H4 (cell line): ENCODE measurements at regions not wholly inside any gene's neighbourhood (a gene's known extent, or its start where the extent isn't known, plus 50 kb on each side); places are given as distances from the start of the nearest gene placed in this dataset.
"Not testable (repeated sequence)": the region's sequence is repeated elsewhere in the genome, so short reads cannot be mapped to it uniquely, and the experiment has no call there.

ENCODE experiments used
- DNase-seq: peaks from one replicate; pipeline ENCODE4 v3.0.0-alpha.2; 2015; ENCODE audit warnings: low spot score

DNA sequence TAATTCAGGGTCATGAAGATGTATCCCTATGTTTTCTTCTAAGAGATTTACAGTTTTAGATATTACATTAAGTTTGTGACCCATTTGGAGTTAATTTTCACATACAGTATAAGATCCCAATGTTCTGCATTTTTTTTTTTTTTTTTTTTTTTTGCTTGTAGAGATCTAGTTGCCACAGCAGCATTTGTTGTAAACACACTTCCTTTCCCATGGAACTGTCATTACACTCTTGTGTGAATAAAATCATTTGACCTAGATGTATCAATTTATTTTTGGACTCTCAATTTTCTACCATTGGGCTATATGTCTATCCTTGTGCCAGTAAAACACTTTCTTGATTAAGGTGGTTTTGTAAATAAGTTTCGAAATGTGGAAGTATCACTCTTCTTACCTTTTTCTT lies 1107.2 kb downstream of the TECRL start:
- DNase-seq, result no peak

DNA sequence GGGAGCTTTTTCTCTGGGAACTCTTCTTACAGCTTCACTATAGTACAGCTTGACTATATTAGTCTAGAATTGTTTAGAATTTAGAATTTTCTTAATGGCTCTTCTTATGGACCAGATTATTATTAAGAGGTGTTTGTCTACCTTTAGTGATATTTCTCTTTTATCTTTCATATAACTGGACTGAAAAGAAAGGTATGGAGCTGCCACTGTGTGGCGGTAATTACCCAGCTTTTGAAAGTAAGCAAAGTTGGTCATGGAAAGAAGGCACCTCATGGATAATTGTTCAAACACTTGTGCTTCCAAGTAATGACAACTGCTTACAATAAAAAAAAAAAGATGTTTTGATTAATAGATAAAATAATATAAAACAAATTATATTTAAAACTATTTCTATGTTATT lies 1112.5 kb downstream of the TECRL start:
- DNase-seq, result no peak

DNA sequence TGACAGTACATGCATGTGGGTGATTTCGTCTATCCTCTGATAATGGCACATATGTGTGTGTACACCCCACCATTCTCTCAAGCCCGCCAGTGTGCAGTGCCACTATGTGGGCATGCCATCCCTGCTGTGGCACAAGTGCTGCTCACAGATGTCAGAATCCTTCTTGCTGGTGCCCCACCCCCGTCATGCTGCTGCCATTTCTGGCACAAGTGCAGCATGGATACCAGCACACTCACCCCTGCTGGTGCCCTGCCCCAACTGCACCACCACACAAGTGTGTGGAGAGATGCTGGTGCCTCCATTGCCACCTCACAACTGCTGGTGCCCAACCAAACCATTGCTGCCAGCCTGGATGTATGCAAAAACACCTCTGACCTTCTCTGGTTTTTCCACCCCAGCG lies 1133.8 kb downstream of the TECRL start:
- no peak for DNase-seq

- no peak for DNase-seq
These were observed 1140.1 kb downstream of the TECRL start for GRCh38 chr4:63269156-63269555.

DNA sequence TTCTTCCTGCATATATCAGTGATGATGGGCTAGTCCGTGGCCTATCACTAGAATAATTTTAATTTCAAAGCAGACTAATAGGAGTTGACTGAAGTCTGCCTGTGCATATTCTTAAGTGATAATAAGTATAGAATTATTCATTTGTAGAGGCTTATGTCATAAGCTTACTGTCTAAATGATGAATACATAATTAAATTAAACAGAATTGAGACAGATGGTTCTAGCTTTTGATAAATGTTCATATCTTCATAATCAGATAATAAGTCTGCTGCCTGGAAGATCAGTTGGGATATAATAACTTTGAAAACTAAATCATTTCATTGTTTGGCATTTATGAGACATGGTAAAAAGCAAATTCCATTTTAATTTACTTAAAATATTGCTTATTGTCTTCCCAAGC lies 1175.6 kb downstream of the TECRL start:
- DNase-seq, result no peak

- DNase-seq, result no peak
These were observed 1177.2 kb downstream of the TECRL start for GRCh38 chr4:63232058-63232457.

- no peak for DNase-seq
These were observed 1183.0 kb downstream of the TECRL start for GRCh38 chr4:63226229-63226628.

- no peak for DNase-seq
These were observed 1186.8 kb downstream of the TECRL start for GRCh38 chr4:63222466-63222865.

GRCh38 chr4:63221477-63221876 lies 1187.8 kb downstream of the TECRL start:
- DNase-seq, result no peak

GRCh38 chr4:63218856-63219255 lies 1190.4 kb downstream of the TECRL start:
- DNase-seq, result no peak

DNA sequence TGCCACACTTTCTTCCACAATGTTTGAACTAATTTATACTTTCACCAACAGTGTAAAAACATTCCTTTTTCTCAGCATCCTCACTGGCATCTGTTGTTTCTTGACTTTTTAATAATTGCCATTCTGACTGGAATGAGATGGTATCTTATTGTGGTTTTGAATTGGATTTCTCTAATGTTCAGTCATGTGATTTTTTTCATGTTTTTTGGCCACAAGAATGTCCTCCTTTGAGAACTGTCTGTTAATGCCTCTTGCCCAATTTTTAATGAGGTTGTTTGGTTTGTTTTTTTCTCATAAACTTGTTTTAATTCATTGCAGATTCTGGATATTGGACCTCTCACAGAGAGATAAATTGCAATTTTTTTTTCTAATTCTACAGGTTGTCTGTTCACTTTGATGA lies 1195.2 kb downstream of the TECRL start:
- DNase-seq, result no peak

- DNase-seq, result no peak
These were observed 1197.3 kb downstream of the TECRL start for GRCh38 chr4:63211776-63212479.

DNA sequence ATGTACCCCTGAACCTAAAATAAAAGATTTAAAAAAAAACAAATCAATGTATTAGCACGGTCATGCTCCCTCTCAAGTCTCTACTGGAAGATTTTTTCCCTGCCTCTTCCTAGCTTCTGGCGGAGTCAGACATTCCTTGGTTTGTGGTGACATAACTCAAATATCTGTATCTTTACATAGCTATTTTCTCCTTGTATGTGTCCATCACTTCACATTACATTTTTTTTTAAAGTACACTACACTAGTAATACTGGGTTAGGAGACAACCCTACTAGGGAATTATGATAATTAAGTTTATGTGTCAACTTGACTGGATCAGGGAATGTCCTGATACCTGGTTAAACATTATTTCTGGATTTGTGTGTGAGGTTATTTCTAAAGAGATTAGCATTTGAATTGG lies 1197.9 kb downstream of the TECRL start:
- no peak for DNase-seq

GRCh38 chr4:63193029-63193428 lies 1216.2 kb downstream of the TECRL start:
- not testable (repeated sequence) for DNase-seq

GRCh38 chr4:63171341-63171740 lies 1237.9 kb downstream of the TECRL start:
- DNase-seq, result no peak

GRCh38 chr4:63170923-63171322 lies 1238.3 kb downstream of the TECRL start:
- no peak for DNase-seq

GRCh38 chr4:63169836-63170235 lies 1239.4 kb downstream of the TECRL start:
- DNase-seq, result no peak

- no peak for DNase-seq
These were observed 1253.7 kb downstream of the TECRL start for GRCh38 chr4:63155561-63155960.

DNA sequence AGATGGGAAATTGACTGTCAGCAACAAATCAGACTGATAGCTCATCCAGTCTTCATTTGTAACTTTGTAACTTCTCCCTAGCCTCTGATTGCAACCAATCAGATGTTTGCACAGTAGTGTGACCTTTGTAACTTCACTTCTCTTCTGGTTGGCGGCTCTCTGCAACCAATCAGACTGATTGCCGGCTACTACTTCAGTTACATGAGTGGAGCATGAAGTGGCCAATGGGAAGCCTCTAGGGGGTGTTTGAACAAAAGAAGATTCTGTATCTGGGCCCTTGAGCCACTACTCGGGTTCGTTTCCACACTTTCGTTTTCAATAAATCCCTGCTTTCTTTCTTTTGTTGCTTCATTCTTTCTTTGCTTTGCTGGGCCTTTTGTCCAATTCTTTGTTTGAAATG lies 1285.8 kb downstream of the TECRL start:
- DNase-seq, result peak; percentile 55

DNA sequence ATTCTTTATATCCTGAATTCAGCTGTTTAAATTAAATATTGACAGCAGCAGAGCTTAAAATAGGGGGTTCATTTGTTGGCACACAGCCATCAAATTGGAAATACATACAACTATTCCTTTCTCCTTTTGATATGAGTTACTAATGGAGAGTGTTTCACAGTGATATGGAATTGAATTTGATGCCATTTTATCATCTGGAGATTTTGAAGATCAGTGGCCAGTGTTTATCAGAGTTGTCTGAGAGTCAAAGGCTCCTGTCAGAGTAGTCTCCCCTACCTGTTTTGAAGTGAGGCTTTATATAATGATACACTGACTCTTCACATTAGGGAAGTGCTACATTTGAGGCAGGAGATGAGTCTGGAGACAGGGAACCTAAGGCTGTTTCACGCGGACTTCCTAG lies 1286.3 kb downstream of the TECRL start:
- DNase-seq, result no peak

- DNase-seq, result no peak
These were observed 1302.7 kb downstream of the TECRL start for GRCh38 chr4:63106600-63106999.

DNA sequence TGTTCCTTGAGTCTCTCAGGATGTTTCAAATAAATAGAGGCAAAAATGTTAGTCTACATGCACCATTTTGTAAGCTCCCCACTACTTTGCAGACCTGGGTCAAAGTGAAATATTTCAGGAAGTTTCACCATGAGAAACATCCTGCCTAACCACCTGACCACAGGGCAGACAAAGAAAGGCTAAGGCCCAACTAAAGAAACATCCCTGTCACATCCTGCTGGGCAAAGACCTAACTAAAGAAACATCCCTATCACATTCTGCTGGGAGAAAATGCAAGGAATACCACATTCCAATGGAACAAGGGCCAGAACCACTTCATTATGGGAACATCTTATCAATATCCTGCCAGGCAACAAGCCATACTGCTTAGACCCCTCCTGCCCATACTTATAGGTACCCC lies 1303.4 kb downstream of the TECRL start:
- no peak for DNase-seq

GRCh38 chr4:63090641-63091040 lies 1318.6 kb downstream of the TECRL start:
- no peak for DNase-seq

- DNase-seq, result no peak
These were observed 1324.2 kb downstream of the TECRL start for GRCh38 chr4:63085091-63085490.
